Caco-2 (cell line): ENCODE measurements at regions not wholly inside any gene's neighbourhood (a gene's known extent, or its start where the extent isn't known, plus 50 kb on each side); places are given as distances from the start of the nearest gene placed in this dataset.

Source experiments
- BruUV-seq: library from RNA; stranded (reverse); fragments of 400-500 nt; replicated peaks from 2 replicates; lab custom pipeline; 2021; lab: Mats Ljungman, UMichigan
- CTCF ChIA-PET: fragments of 300-600 bp; sonication (Branson Sonifier 250); formaldehyde crosslinking; loops from one replicate; lab custom pipeline; 2022; ENCODE audit warnings: antibody characterized with exemption; lab: Charles Lee
- POLR2A ChIA-PET: fragments of 300-600 bp; sonication (Branson Sonifier 250); formaldehyde crosslinking; loops from one replicate; lab custom pipeline; 2022; ENCODE audit warnings: antibody characterized with exemption; lab: Charles Lee
- DNase-seq, 2 experiments: peaks; one replicate each; pipeline versions ENCODE4 v3.0.0 to v3.0.0-alpha.2; 2020 to 2022
- H3K27me3 ChIP-seq: replicated peaks from 2 replicates; pipeline ENCODE4 v1.6.0; 2011; ENCODE audit warnings: low read length; ENCODE audit not compliant: control insufficient read depth, insufficient read depth
- H3K36me3 ChIP-seq: 2 replicates; pipeline ENCODE4 v1.5.1; 2011; ENCODE audit warnings: low read length; ENCODE audit not compliant: control insufficient read depth, insufficient read depth
- H3K4me1 ChIP-seq: fragments of 250-450 bp; sonication (Bioruptor Pico); 2 replicates; pipeline ENCODE4 v1.5.1; 2020; ENCODE audit warnings: mild to moderate bottlenecking
- H3K4me3 ChIP-seq: 2 replicates; pipeline ENCODE4 v1.5.1; 2011; ENCODE audit warnings: low read depth, mild to moderate bottlenecking, control low read depth, low read length
- H3K9me3 ChIP-seq: fragments of 250-450 bp; sonication (Bioruptor Pico); 2 replicates; pipeline ENCODE4 v1.5.1; 2020; ENCODE audit warnings: mild to moderate bottlenecking, moderate library complexity
- H3K27ac Mint-ChIP-seq: one replicate; pipeline ENCODE4 v1.8.0; 2022; ENCODE audit warnings: mixed read lengths; ENCODE audit not compliant: unreplicated experiment
- H3K27me3 Mint-ChIP-seq: one replicate; pipeline ENCODE4 v1.8.0; 2022; ENCODE audit warnings: mixed read lengths; ENCODE audit not compliant: insufficient read depth, unreplicated experiment
- H3K36me3 Mint-ChIP-seq: one replicate; pipeline ENCODE4 v1.8.0; 2022; ENCODE audit warnings: mild to moderate bottlenecking, mixed read lengths; ENCODE audit not compliant: insufficient read depth, unreplicated experiment
- H3K4me1 Mint-ChIP-seq: one replicate; pipeline ENCODE4 v1.8.0; 2022; ENCODE audit warnings: low read depth, mixed read lengths; ENCODE audit not compliant: unreplicated experiment
- H3K4me3 Mint-ChIP-seq: one replicate; pipeline ENCODE4 v1.8.0; 2022; ENCODE audit warnings: mild to moderate bottlenecking, moderate library complexity, mixed read lengths; ENCODE audit not compliant: unreplicated experiment
- H3K9me3 Mint-ChIP-seq: one replicate; pipeline ENCODE4 v1.8.0; 2022; ENCODE audit warnings: mixed read lengths; ENCODE audit not compliant: unreplicated experiment
- intact Hi-C: fragments of 100-400 bp; cut with micrococcal nuclease; formaldehyde crosslinking; loops from one replicate; pipeline ENCODE4 v1.10.0; 2022; ENCODE audit not compliant: unreplicated experiment
- TF ChIP-seq, protein P1 (sequence below), 2 experiments: fragments of 200-600 bp in 1 of 2; IDR thresholded peaks; 1 replicate in 1 of 2; 2 replicates in 1 of 2; pipeline versions ENCODE4 v1.5.1 to v1.8.0; 2011 to 2022; ENCODE audit warnings: antibody characterized with exemption in 1 of 2, control low read depth in 1 of 2, inconsistent platforms in 1 of 2, low read depth in 1 of 2, low read length in 1 of 2, mild to moderate bottlenecking in 1 of 2, moderate library complexity in 1 of 2; ENCODE audit not compliant: insufficient read depth in 1 of 2, severe bottlenecking in 1 of 2, unreplicated experiment in 1 of 2

DNA sequence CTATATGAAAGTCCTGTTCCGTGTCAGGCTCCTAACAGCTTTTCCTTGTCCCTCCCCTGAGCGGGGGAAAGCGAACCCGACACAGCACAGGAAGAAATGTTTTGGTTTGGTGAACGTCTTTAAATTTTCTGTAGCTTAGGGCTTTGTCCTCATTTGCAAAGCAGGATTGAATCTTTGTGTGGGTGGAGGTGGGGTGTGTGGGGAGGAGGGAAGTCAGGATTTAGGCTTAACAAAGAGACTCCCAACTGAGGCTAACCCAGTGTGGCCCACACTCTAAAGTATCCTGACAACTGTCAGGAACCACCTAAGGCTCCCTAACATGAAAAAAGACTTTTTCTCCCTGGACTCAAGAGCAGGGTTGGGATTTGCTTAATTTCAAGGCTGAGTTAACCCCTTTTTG, 376.2 kb upstream of the C1orf174 start:
- DNase-seq = no peak
- no TSS peak for BruUV-seq
- ChIA-PET CTCF (no interaction called here), POLR2A (no interaction called here)
- H3K4me1 Mint-ChIP-seq = no peaks in the 10 kb centered on the region
- H3K4me3 Mint-ChIP-seq = no peak overlapping the region
- H3K36me3 Mint-ChIP-seq = no peaks in the 10 kb centered on the region
- Histone ChIP-seq H3K9me3 (no peaks in the 10 kb centered on the region), H3K4me3 (no peak overlapping the region), H3K4me1 (no peaks in the 10 kb centered on the region), H3K36me3 (no peaks in the 10 kb centered on the region), H3K27me3 (no peaks in the 10 kb centered on the region)
- H3K27ac Mint-ChIP-seq = no peak overlapping the region
- intact Hi-C loops = no loop called here
- H3K27me3 Mint-ChIP-seq = peaks cover 3% of the 10 kb centered on the region
- H3K9me3 Mint-ChIP-seq = no peaks in the 10 kb centered on the region
- TF ChIP-seq, protein P1, sequence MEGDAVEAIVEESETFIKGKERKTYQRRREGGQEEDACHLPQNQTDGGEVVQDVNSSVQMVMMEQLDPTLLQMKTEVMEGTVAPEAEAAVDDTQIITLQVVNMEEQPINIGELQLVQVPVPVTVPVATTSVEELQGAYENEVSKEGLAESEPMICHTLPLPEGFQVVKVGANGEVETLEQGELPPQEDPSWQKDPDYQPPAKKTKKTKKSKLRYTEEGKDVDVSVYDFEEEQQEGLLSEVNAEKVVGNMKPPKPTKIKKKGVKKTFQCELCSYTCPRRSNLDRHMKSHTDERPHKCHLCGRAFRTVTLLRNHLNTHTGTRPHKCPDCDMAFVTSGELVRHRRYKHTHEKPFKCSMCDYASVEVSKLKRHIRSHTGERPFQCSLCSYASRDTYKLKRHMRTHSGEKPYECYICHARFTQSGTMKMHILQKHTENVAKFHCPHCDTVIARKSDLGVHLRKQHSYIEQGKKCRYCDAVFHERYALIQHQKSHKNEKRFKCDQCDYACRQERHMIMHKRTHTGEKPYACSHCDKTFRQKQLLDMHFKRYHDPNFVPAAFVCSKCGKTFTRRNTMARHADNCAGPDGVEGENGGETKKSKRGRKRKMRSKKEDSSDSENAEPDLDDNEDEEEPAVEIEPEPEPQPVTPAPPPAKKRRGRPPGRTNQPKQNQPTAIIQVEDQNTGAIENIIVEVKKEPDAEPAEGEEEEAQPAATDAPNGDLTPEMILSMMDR (IDR thresholded peaks at IDR 0.05; ENCODE audit: insufficient read depth in 1 of 2, low read depth in 1 of 2, low read length in 1 of 2, severe bottlenecking in 1 of 2, unreplicated experiment in 1 of 2) = no peak

DNA sequence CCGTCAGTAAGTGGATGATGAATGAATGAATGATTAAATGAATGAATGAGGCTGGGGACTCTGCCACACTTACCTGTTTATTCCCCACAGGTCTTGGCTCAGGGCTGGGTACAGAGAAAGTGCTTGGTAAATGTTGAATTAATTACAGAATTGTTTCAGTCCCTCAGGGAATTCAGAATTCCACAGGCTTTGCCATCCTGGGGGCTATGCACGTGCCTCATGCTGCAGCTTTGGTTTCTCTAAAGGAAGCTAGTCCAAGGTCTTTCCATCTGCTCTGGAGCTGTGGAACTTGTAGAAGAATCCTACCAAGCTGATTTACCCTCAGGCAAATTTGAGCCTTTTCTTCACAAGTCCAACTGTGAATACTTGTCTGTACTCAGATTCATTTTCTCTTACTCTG, 376.8 kb upstream of the AJAP1 start:
- Mint-ChIP-seq H3K27me3 (no peaks in the 10 kb centered on the region), H3K9me3 (no peaks in the 10 kb centered on the region), H3K4me1 (no peaks in the 10 kb centered on the region), H3K4me3 (no peak overlapping the region), H3K36me3 (no peaks in the 10 kb centered on the region), H3K27ac (no peak overlapping the region)
- no peak for DNase-seq
- H3K4me1 ChIP-seq = no peaks in the 10 kb centered on the region
- H3K9me3 ChIP-seq = no peaks in the 10 kb centered on the region
- H3K27me3 ChIP-seq = no peaks in the 10 kb centered on the region
- BruUV-seq = no TSS peak
- TF ChIP-seq, protein P1 (IDR thresholded peaks at IDR 0.05; ENCODE audit: insufficient read depth in 1 of 2, low read depth in 1 of 2, low read length in 1 of 2, severe bottlenecking in 1 of 2, unreplicated experiment in 1 of 2) = no peak
- ChIA-PET POLR2A (no interaction called here), CTCF (no interaction called here)
- no peak overlapping the region for H3K4me3 ChIP-seq
- no peaks in the 10 kb centered on the region for H3K36me3 ChIP-seq
- intact Hi-C loops = no loop called here

GRCh38 chr1:4284976-4285375, 369.4 kb upstream of the AJAP1 start:
- Mint-ChIP-seq H3K4me1 (no peaks in the 10 kb centered on the region), H3K36me3 (no peaks in the 10 kb centered on the region), H3K27ac (no peak overlapping the region), H3K4me3 (no peak overlapping the region), H3K27me3 (no peaks in the 10 kb centered on the region), H3K9me3 (no peaks in the 10 kb centered on the region)
- no TSS peak for BruUV-seq
- Histone ChIP-seq H3K27me3 (no peaks in the 10 kb centered on the region), H3K36me3 (no peaks in the 10 kb centered on the region), H3K9me3 (no peaks in the 10 kb centered on the region), H3K4me3 (no peak overlapping the region), H3K4me1 (no peaks in the 10 kb centered on the region)
- POLR2A ChIA-PET = no interaction called here
- CTCF ChIA-PET = no interaction called here
- TF ChIP-seq, protein P1 (IDR thresholded peaks at IDR 0.05; ENCODE audit: insufficient read depth in 1 of 2, low read depth in 1 of 2, low read length in 1 of 2, severe bottlenecking in 1 of 2, unreplicated experiment in 1 of 2) = no peak
- intact Hi-C loops = no loop called here
- DNase-seq = no peak
